WTC11 (cell line): ENCODE measurements at regions not wholly inside any gene's neighbourhood (a gene's known extent, or its start where the extent isn't known, plus 50 kb on each side); places are given as distances from the start of the nearest gene placed in this dataset.

Source experiments
- ATAC-seq: fragments of 200-7000 bp; cut with Tn5 transposase; 2 replicates; pipeline ENCODE4 v1.10.0; 2021; ENCODE audit warnings: mild to moderate bottlenecking, moderate library complexity
- CTCF ChIA-PET: fragments of 300-600 bp; sonication (Branson Sonifier 250); formaldehyde crosslinking; loops from one replicate; lab custom pipeline; 2021; ENCODE audit warnings: antibody characterized with exemption; lab: Charles Lee
- POLR2A ChIA-PET: fragments of 350-600 bp; sonication (Branson Sonifier 250); formaldehyde crosslinking; loops from one replicate; lab custom pipeline; 2021; ENCODE audit warnings: antibody characterized with exemption; lab: Charles Lee
- DNase-seq: peaks from one replicate; pipeline ENCODE4 v3.0.0; 2021; ENCODE audit warnings: low spot score
- H3K27ac Mint-ChIP-seq: 2 replicates; pipeline ENCODE4 v1.8.0; 2021; ENCODE audit warnings: mixed read lengths
- H3K27me3 Mint-ChIP-seq: 2 replicates; pipeline ENCODE4 v1.8.0; 2021; ENCODE audit warnings: low read depth, mild to moderate bottlenecking, moderate library complexity, mixed read lengths
- H3K36me3 Mint-ChIP-seq: 2 replicates; pipeline ENCODE4 v1.8.0; 2021; ENCODE audit warnings: mixed read lengths
- H3K4me1 Mint-ChIP-seq: 2 replicates; pipeline ENCODE4 v1.8.0; 2022; ENCODE audit warnings: mixed read lengths
- H3K4me3 Mint-ChIP-seq: 2 replicates; pipeline ENCODE4 v1.8.0; 2021; ENCODE audit warnings: mild to moderate bottlenecking, moderate library complexity, mixed read lengths
- H3K9me3 Mint-ChIP-seq: 2 replicates; pipeline ENCODE4 v1.8.0; 2021; ENCODE audit warnings: mixed read lengths
- EMX1 ChIP-seq: fragments of 250-450 bp; sonication (Bioruptor Pico); IDR thresholded peaks from 2 replicates; pipeline ENCODE4 v1.8.0; 2021; ENCODE audit warnings: mild to moderate bottlenecking
- ESRRA ChIP-seq: sonication (generic); formaldehyde crosslinking; IDR thresholded peaks from 2 replicates; pipeline ENCODE4 v1.8.1; 2022; ENCODE audit warnings: mild to moderate bottlenecking, missing genetic modification reagents, borderline replicate concordance
- FOXJ3 ChIP-seq: sonication (generic); formaldehyde crosslinking; IDR thresholded peaks from 2 replicates; pipeline ENCODE4 v1.9.0; 2021; ENCODE audit warnings: missing genetic modification reagents, mild to moderate bottlenecking, borderline replicate concordance
- GABPB1 ChIP-seq: sonication (generic); formaldehyde crosslinking; IDR thresholded peaks from 2 replicates; pipeline ENCODE4 v1.8.1; 2023; ENCODE audit warnings: mild to moderate bottlenecking, missing genetic modification reagents
- HMGA2 ChIP-seq: fragments of 250-450 bp; sonication (Bioruptor Pico); IDR thresholded peaks from 2 replicates; pipeline ENCODE4 v1.4.0; 2021; ENCODE audit warnings: mild to moderate bottlenecking, moderate library complexity
- MXD4 ChIP-seq: fragments of 250-450 bp; sonication (Bioruptor Pico); IDR thresholded peaks from 2 replicates; pipeline ENCODE4 v1.8.0; 2021; ENCODE audit warnings: mild to moderate bottlenecking, moderate library complexity, borderline replicate concordance
- OVOL2 ChIP-seq: fragments of 250-450 bp; sonication (Bioruptor Pico); IDR thresholded peaks from 2 replicates; pipeline ENCODE4 v1.9.0; 2021; ENCODE audit warnings: mild to moderate bottlenecking, borderline replicate concordance
- TEAD1 ChIP-seq: sonication (generic); formaldehyde crosslinking; IDR thresholded peaks from 2 replicates; pipeline ENCODE4 v1.8.0; 2022; ENCODE audit warnings: mild to moderate bottlenecking, missing genetic modification reagents
- ZBTB21 ChIP-seq: sonication (generic); formaldehyde crosslinking; IDR thresholded peaks from 2 replicates; pipeline ENCODE4 v1.8.1; 2023; ENCODE audit warnings: mild to moderate bottlenecking, missing genetic modification reagents, borderline replicate concordance
- ZNF219 ChIP-seq: sonication (generic); formaldehyde crosslinking; IDR thresholded peaks from 2 replicates; pipeline ENCODE4 v1.8.0; 2023; ENCODE audit warnings: missing genetic modification reagents, mild to moderate bottlenecking, borderline replicate concordance
- ZNF232 ChIP-seq: sonication (generic); formaldehyde crosslinking; IDR thresholded peaks from 2 replicates; pipeline ENCODE4 v1.8.0; 2022; ENCODE audit warnings: mild to moderate bottlenecking, missing genetic modification reagents
- ZNF396 ChIP-seq: fragments of 250-450 bp; sonication (Bioruptor Pico); IDR thresholded peaks from 2 replicates; pipeline ENCODE4 v1.8.0; 2021; ENCODE audit warnings: mild to moderate bottlenecking, moderate library complexity, borderline replicate concordance
- TF ChIP-seq, protein P1 (sequence below): sonication (generic); formaldehyde crosslinking; IDR thresholded peaks from 2 replicates; pipeline ENCODE4 v1.8.0; 2022; ENCODE audit warnings: mild to moderate bottlenecking, missing genetic modification reagents
- TF ChIP-seq, protein P2 (sequence below): sonication (generic); formaldehyde crosslinking; conservative IDR thresholded peaks from 2 replicates; pipeline ENCODE4 v1.8.1; 2022; ENCODE audit warnings: mild to moderate bottlenecking, missing genetic modification reagents
- TF ChIP-seq, protein P3 (sequence below): sonication (generic); formaldehyde crosslinking; IDR thresholded peaks from 2 replicates; pipeline ENCODE4 v1.8.1; 2022; ENCODE audit warnings: missing genetic modification reagents, borderline replicate concordance
- TF ChIP-seq, protein P4 (sequence below): fragments of 250-450 bp; sonication (Bioruptor Pico); IDR thresholded peaks from 2 replicates; pipeline ENCODE4 v1.8.0; 2021; ENCODE audit warnings: mild to moderate bottlenecking
- TF ChIP-seq, protein P5 (sequence below): fragments of 250-450 bp; sonication (Bioruptor Pico); IDR thresholded peaks from 2 replicates; pipeline ENCODE4 v1.9.0; 2021; ENCODE audit warnings: mild to moderate bottlenecking
- TF ChIP-seq, protein P6 (sequence below): sonication (generic); formaldehyde crosslinking; IDR thresholded peaks from 2 replicates; pipeline ENCODE4 v1.8.0; 2022; ENCODE audit warnings: missing genetic modification reagents
- TF ChIP-seq, protein P7 (sequence below): sonication (generic); formaldehyde crosslinking; IDR thresholded peaks from 2 replicates; pipeline ENCODE4 v1.8.1; 2023; ENCODE audit warnings: mild to moderate bottlenecking, missing genetic modification reagents
- TF ChIP-seq, protein P8 (sequence below): sonication (generic); formaldehyde crosslinking; IDR thresholded peaks from 2 replicates; pipeline ENCODE4 v1.8.1; 2023; ENCODE audit warnings: mild to moderate bottlenecking, missing genetic modification reagents, moderate library complexity
- TF ChIP-seq, protein P9 (sequence below): fragments of 250-450 bp; sonication (Bioruptor Pico); IDR thresholded peaks from 2 replicates; pipeline ENCODE4 v1.9.0; 2021; ENCODE audit warnings: mild to moderate bottlenecking

DNA sequence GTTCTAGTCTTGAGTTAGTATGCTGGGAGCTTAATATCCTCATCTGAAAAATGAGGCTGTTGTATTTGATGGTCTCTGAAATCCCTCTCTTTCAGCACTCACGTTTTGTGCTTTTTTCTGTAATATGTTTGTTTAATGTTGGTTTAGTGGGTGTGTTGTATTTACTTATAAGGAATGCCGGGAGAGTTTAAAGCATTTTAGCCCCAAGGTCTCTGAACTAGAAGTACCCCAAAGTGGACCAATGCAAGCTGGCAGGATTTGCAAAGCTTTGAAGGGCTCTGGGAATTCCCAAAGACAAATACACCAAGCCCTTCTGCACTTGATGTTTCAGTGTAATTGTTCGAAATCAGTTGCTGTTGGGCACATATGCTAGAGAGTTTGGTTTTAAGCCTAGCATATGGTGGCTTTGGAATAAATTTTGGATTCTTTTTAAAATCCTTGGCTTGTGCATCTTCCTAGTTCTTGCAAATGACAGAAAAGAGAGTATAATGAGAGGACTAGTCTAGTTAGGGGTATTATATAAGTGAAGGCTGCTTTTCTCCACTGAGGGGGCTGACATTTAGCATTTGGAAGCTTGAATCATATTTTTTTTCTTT, 371.4 kb upstream of the BOD1L1 start (continued):
- TF ChIP-seq, protein P1, sequence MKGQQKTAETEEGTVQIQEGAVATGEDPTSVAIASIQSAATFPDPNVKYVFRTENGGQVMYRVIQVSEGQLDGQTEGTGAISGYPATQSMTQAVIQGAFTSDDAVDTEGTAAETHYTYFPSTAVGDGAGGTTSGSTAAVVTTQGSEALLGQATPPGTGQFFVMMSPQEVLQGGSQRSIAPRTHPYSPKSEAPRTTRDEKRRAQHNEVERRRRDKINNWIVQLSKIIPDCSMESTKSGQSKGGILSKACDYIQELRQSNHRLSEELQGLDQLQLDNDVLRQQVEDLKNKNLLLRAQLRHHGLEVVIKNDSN (CRISPR knock-in tag) = no peak
- TF ChIP-seq ZBTB21 = no peak
- TF ChIP-seq, protein P2, sequence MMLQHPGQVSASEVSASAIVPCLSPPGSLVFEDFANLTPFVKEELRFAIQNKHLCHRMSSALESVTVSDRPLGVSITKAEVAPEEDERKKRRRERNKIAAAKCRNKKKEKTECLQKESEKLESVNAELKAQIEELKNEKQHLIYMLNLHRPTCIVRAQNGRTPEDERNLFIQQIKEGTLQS = no peak
- TF ChIP-seq HMGA2 (CRISPR knock-in tag) = no peak
- TF ChIP-seq, protein P3, sequence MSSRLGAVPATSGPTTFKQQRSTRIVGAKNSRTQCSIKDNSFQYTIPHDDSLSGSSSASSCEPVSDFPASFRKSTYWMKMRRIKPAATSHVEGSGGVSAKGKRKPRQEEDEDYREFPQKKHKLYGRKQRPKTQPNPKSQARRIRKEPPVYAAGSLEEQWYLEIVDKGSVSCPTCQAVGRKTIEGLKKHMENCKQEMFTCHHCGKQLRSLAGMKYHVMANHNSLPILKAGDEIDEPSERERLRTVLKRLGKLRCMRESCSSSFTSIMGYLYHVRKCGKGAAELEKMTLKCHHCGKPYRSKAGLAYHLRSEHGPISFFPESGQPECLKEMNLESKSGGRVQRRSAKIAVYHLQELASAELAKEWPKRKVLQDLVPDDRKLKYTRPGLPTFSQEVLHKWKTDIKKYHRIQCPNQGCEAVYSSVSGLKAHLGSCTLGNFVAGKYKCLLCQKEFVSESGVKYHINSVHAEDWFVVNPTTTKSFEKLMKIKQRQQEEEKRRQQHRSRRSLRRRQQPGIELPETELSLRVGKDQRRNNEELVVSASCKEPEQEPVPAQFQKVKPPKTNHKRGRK (CRISPR knock-in tag) = no peak
- TF ChIP-seq ZNF232 (CRISPR knock-in tag) = no peak
- TF ChIP-seq, protein P4, sequence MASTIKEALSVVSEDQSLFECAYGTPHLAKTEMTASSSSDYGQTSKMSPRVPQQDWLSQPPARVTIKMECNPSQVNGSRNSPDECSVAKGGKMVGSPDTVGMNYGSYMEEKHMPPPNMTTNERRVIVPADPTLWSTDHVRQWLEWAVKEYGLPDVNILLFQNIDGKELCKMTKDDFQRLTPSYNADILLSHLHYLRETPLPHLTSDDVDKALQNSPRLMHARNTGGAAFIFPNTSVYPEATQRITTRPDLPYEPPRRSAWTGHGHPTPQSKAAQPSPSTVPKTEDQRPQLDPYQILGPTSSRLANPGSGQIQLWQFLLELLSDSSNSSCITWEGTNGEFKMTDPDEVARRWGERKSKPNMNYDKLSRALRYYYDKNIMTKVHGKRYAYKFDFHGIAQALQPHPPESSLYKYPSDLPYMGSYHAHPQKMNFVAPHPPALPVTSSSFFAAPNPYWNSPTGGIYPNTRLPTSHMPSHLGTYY (CRISPR knock-in tag) = no peak

DNA sequence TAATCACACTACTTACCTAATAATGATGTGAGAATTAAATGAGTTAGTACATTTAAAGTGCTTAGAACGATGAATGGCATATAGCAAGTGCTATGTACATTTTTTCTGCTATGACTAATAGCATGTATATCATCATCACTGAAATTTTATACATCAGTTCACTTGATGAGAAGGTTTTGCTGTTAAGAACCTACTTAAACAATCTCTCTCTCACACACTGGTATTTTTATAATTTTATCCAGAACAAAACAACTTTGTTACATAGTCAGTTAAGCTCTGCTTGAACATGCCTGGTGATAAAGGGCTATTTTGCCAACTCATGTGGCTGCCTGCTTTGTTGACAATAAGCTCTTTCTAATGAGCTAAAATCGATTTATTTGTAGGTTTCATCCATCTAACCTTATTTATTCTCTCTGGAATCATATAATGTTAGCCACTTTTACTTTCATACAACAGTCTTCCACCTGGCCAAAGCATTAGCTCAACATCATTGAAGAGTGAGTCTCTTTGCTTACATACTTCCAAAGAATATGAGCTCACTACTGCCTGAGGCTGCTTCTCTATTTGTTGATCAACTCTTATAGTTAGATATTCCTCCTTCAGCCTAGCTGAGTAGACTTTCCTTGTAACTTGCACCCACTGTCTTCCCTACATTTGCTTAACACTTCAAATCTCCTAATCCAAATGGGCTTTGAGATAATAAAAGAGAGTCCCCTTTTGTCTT, 372.7 kb upstream of the BOD1L1 start:
- POLR2A ChIA-PET = no interaction called here
- peaks cover 5% of the 10 kb centered on the region for H3K4me1 Mint-ChIP-seq
- H3K27ac Mint-ChIP-seq = no peak overlapping the region
- TF ChIP-seq ZNF219 (CRISPR knock-in tag) = no peak
- TF ChIP-seq, protein P5, sequence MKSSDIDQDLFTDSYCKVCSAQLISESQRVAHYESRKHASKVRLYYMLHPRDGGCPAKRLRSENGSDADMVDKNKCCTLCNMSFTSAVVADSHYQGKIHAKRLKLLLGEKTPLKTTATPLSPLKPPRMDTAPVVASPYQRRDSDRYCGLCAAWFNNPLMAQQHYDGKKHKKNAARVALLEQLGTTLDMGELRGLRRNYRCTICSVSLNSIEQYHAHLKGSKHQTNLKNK = no peak
- TF ChIP-seq OVOL2 (CRISPR knock-in tag) = no peak
- TF ChIP-seq, protein P6, sequence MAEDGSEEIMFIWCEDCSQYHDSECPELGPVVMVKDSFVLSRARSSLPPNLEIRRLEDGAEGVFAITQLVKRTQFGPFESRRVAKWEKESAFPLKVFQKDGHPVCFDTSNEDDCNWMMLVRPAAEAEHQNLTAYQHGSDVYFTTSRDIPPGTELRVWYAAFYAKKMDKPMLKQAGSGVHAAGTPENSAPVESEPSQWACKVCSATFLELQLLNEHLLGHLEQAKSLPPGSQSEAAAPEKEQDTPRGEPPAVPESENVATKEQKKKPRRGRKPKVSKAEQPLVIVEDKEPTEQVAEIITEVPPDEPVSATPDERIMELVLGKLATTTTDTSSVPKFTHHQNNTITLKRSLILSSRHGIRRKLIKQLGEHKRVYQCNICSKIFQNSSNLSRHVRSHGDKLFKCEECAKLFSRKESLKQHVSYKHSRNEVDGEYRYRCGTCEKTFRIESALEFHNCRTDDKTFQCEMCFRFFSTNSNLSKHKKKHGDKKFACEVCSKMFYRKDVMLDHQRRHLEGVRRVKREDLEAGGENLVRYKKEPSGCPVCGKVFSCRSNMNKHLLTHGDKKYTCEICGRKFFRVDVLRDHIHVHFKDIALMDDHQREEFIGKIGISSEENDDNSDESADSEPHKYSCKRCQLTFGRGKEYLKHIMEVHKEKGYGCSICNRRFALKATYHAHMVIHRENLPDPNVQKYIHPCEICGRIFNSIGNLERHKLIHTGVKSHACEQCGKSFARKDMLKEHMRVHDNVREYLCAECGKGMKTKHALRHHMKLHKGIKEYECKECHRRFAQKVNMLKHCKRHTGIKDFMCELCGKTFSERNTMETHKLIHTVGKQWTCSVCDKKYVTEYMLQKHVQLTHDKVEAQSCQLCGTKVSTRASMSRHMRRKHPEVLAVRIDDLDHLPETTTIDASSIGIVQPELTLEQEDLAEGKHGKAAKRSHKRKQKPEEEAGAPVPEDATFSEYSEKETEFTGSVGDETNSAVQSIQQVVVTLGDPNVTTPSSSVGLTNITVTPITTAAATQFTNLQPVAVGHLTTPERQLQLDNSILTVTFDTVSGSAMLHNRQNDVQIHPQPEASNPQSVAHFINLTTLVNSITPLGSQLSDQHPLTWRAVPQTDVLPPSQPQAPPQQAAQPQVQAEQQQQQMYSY = no peak
- no peak for TF ChIP-seq FOXJ3 (CRISPR knock-in tag)
- no peak for TF ChIP-seq MXD4
- no peak for TF ChIP-seq HMGA2 (CRISPR knock-in tag)
- TF ChIP-seq ESRRA (CRISPR knock-in tag) = no peak
- no peak for TF ChIP-seq GABPB1 (CRISPR knock-in tag)
- TF ChIP-seq, protein P7, sequence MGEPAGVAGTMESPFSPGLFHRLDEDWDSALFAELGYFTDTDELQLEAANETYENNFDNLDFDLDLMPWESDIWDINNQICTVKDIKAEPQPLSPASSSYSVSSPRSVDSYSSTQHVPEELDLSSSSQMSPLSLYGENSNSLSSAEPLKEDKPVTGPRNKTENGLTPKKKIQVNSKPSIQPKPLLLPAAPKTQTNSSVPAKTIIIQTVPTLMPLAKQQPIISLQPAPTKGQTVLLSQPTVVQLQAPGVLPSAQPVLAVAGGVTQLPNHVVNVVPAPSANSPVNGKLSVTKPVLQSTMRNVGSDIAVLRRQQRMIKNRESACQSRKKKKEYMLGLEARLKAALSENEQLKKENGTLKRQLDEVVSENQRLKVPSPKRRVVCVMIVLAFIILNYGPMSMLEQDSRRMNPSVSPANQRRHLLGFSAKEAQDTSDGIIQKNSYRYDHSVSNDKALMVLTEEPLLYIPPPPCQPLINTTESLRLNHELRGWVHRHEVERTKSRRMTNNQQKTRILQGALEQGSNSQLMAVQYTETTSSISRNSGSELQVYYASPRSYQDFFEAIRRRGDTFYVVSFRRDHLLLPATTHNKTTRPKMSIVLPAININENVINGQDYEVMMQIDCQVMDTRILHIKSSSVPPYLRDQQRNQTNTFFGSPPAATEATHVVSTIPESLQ (CRISPR knock-in tag) = no peak
- TF ChIP-seq, protein P8, sequence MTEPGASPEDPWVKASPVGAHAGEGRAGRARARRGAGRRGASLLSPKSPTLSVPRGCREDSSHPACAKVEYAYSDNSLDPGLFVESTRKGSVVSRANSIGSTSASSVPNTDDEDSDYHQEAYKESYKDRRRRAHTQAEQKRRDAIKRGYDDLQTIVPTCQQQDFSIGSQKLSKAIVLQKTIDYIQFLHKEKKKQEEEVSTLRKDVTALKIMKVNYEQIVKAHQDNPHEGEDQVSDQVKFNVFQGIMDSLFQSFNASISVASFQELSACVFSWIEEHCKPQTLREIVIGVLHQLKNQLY (CRISPR knock-in tag) = no peak
- no peak for TF ChIP-seq TEAD1 (CRISPR knock-in tag)
- TF ChIP-seq, protein P9, sequence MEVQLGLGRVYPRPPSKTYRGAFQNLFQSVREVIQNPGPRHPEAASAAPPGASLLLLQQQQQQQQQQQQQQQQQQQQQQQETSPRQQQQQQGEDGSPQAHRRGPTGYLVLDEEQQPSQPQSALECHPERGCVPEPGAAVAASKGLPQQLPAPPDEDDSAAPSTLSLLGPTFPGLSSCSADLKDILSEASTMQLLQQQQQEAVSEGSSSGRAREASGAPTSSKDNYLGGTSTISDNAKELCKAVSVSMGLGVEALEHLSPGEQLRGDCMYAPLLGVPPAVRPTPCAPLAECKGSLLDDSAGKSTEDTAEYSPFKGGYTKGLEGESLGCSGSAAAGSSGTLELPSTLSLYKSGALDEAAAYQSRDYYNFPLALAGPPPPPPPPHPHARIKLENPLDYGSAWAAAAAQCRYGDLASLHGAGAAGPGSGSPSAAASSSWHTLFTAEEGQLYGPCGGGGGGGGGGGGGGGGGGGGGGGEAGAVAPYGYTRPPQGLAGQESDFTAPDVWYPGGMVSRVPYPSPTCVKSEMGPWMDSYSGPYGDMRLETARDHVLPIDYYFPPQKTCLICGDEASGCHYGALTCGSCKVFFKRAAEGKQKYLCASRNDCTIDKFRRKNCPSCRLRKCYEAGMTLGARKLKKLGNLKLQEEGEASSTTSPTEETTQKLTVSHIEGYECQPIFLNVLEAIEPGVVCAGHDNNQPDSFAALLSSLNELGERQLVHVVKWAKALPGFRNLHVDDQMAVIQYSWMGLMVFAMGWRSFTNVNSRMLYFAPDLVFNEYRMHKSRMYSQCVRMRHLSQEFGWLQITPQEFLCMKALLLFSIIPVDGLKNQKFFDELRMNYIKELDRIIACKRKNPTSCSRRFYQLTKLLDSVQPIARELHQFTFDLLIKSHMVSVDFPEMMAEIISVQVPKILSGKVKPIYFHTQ = no peak
- TF ChIP-seq ZNF396 (CRISPR knock-in tag) = no peak
- no peak for TF ChIP-seq EMX1

More for the DNA sequence above, 372.7 kb upstream of the BOD1L1 start:
- Mint-ChIP-seq H3K9me3 (peaks cover 46% of the 10 kb centered on the region), H3K4me3 (no peak overlapping the region), H3K36me3 (peaks cover 40% of the 10 kb centered on the region), H3K27me3 (peaks cover 5% of the 10 kb centered on the region)
- CTCF ChIA-PET = no interaction called here
- ATAC-seq (no peak), DNase-seq (no peak)
